H1 (cell line): ENCODE measurements at regions not wholly inside any gene's neighbourhood (a gene's known extent, or its start where the extent isn't known, plus 50 kb on each side); places are given as distances from the start of the nearest gene placed in this dataset.

ENCODE experiments used
- CTCF ChIA-PET: fragments of 300-600 bp; sonication (Branson Sonifier 250); formaldehyde crosslinking; loops from one replicate; lab custom pipeline; 2021; ENCODE audit not compliant: partially characterized antibody; lab: Charles Lee
- POLR2A ChIA-PET: fragments of 300-600 bp; sonication (Branson Sonifier 250); formaldehyde crosslinking; loops from one replicate; lab custom pipeline; 2021; ENCODE audit warnings: inconsistent platforms; ENCODE audit not compliant: partially characterized antibody; lab: Charles Lee
- DNase-seq, 2 experiments: peaks; one replicate each; pipeline versions ENCODE4 v3.0.0 to v3.0.0-alpha.2; 2010 to 2022; ENCODE audit warnings: low spot score in 2 of 2, low read depth in 1 of 2, mixed read lengths in 1 of 2
- FAIRE-seq: peaks from 2 replicates; lab custom pipeline; 2011; peaks lifted over from hg19 to GRCh38; lab: Jason Lieb, UNC
- H2AFZ ChIP-seq: 2 replicates; pipeline ENCODE4 v1.8.1; 2012; ENCODE audit warnings: low read length, inconsistent platforms
- H2AK5ac ChIP-seq: 2 replicates; pipeline ENCODE4 v1.6.1; 2013; ENCODE audit warnings: low read depth, low read length
- H2BK120ac ChIP-seq: replicated peaks from 2 replicates; pipeline ENCODE3; 2013; ENCODE audit warnings: low read depth, low read length, inconsistent platforms
- H2BK12ac ChIP-seq: 2 replicates; pipeline ENCODE4 v1.6.1; 2013; ENCODE audit warnings: low read depth, low read length
- H2BK15ac ChIP-seq: 2 replicates; pipeline ENCODE4 v1.6.1; 2013; ENCODE audit warnings: low read length
- H2BK20ac ChIP-seq: 2 replicates; pipeline ENCODE4 v1.6.1; 2013; ENCODE audit warnings: low read length
- H2BK5ac ChIP-seq: 2 replicates; pipeline ENCODE4 v1.6.1; 2013; ENCODE audit warnings: low read depth, low read length
- H3K14ac ChIP-seq: 2 replicates; pipeline ENCODE4 v1.6.1; 2013; ENCODE audit warnings: inconsistent platforms; ENCODE audit not compliant: insufficient read length
- H3K18ac ChIP-seq: 2 replicates; pipeline ENCODE4 v1.6.1; 2013; ENCODE audit warnings: low read length; ENCODE audit errors: extremely low read depth
- H3K23ac ChIP-seq: 2 replicates; pipeline ENCODE4 v1.6.1; 2013; ENCODE audit warnings: inconsistent platforms; ENCODE audit not compliant: insufficient read length
- H3K23me2 ChIP-seq: 2 replicates; pipeline ENCODE4 v1.6.1; 2013; ENCODE audit warnings: low read depth, low read length
- H3K27ac ChIP-seq: 2 replicates; pipeline ENCODE4 v1.6.1; 2011; ENCODE audit warnings: low read depth, low read length, inconsistent platforms
- H3K27me3 ChIP-seq, 4 experiments: replicated peaks in 1 of 4; 1 replicate in 1 of 4; 2 replicates in 3 of 4; pipeline versions ENCODE4 v1.6.1 to v1.8.1; 2011 to 2013; ENCODE audit warnings: low read length in 3 of 4, mild to moderate bottlenecking in 3 of 4, inconsistent platforms in 2 of 4, mixed read lengths in 2 of 4, moderate library complexity in 1 of 4; ENCODE audit not compliant: control insufficient read depth in 3 of 4, insufficient read depth in 3 of 4; ENCODE audit errors: extremely low read depth in 1 of 4
- H3K36me3 ChIP-seq, 4 experiments: 2 replicates each; pipeline versions ENCODE4 v1.6.1 to v1.8.1; 2011 to 2013; ENCODE audit warnings: mild to moderate bottlenecking in 4 of 4, low read length in 3 of 4, moderate library complexity in 2 of 4, control low read depth in 1 of 4, inconsistent platforms in 1 of 4; ENCODE audit not compliant: insufficient read depth in 4 of 4, control insufficient read depth in 2 of 4
- H3K4ac ChIP-seq: replicated peaks from 2 replicates; pipeline ENCODE3; 2013; ENCODE audit warnings: low read length, low read depth, mixed read lengths, inconsistent platforms; ENCODE audit not compliant: insufficient read length
- H3K4me1 ChIP-seq, 4 experiments: replicated peaks in 1 of 4; 1 replicate in 1 of 4; 2 replicates in 3 of 4; pipeline versions ENCODE4 v1.6.1 to v1.8.1; 2011 to 2013; ENCODE audit warnings: low read length in 3 of 4, inconsistent platforms in 2 of 4, mixed read lengths in 1 of 4; ENCODE audit not compliant: insufficient read depth in 4 of 4, control insufficient read depth in 3 of 4
- H3K4me2 ChIP-seq, 2 experiments: 2 replicates each; pipeline versions ENCODE4 v1.6.1 to v1.8.1; 2011 to 2013; ENCODE audit warnings: low read depth in 2 of 2, low read length in 2 of 2, control low read depth in 1 of 2, inconsistent platforms in 1 of 2, mild to moderate bottlenecking in 1 of 2; ENCODE audit not compliant: insufficient read depth in 1 of 2
- H3K4me3 ChIP-seq, 4 experiments: fragments of 200-600, 300-600 bp in 1 of 4; sonication (generic), shearing (Covaris generic), sonication (Bioruptor Twin) in 1 of 4; 2 replicates each; pipeline versions ENCODE4 v1.5.1 to v1.8.1; 2011 to 2016; ENCODE audit warnings: low read length in 4 of 4, low read depth in 3 of 4, control low read depth in 2 of 4, inconsistent platforms in 2 of 4, mild to moderate bottlenecking in 2 of 4, mixed read lengths in 1 of 4, moderate library complexity in 1 of 4; ENCODE audit not compliant: insufficient read depth in 2 of 4; ENCODE audit errors: extremely low read depth in 1 of 4
- H3K56ac ChIP-seq: replicated peaks from 2 replicates; pipeline ENCODE3; 2013; ENCODE audit warnings: low read depth, mild to moderate bottlenecking, mixed read lengths, low read length, inconsistent platforms; ENCODE audit not compliant: insufficient read length
- H3K79me1 ChIP-seq: 2 replicates; pipeline ENCODE4 v1.6.1; 2013; ENCODE audit warnings: low read depth, low read length, control low read depth
- H3K79me2 ChIP-seq, 2 experiments: 2 replicates each; pipeline versions ENCODE4 v1.6.1 to v1.8.1; 2012 to 2013; ENCODE audit warnings: low read length in 2 of 2, mild to moderate bottlenecking in 2 of 2, inconsistent platforms in 1 of 2; ENCODE audit not compliant: insufficient read depth in 2 of 2, control insufficient read depth in 1 of 2
- H3K9ac ChIP-seq, 4 experiments: replicated peaks in 1 of 4; 1 replicate in 1 of 4; 2 replicates in 3 of 4; pipeline versions ENCODE4 v1.6.1 to v1.8.1; 2011 to 2013; ENCODE audit warnings: low read depth in 3 of 4, low read length in 3 of 4, control low read depth in 2 of 4, mild to moderate bottlenecking in 2 of 4, moderate library complexity in 2 of 4, inconsistent platforms in 1 of 4; ENCODE audit errors: extremely low read depth in 1 of 4
- H3K9me3 ChIP-seq, 2 experiments: 2 replicates each; pipeline versions ENCODE4 v1.6.1 to v1.8.1; 2012 to 2013; ENCODE audit warnings: mild to moderate bottlenecking in 2 of 2, moderate library complexity in 2 of 2, control low read depth in 1 of 2, inconsistent platforms in 1 of 2, low read depth in 1 of 2, low read length in 1 of 2, mixed read lengths in 1 of 2; ENCODE audit not compliant: insufficient read depth in 2 of 2
- H4K20me1 ChIP-seq, 2 experiments: replicated peaks in 1 of 2; 2 replicates each; pipeline versions ENCODE3 to v1.8.1; 2011 to 2013; ENCODE audit warnings: inconsistent platforms in 2 of 2, low read length in 2 of 2, mild to moderate bottlenecking in 1 of 2; ENCODE audit not compliant: insufficient read depth in 2 of 2, control insufficient read depth in 1 of 2
- H4K5ac ChIP-seq: 2 replicates; pipeline ENCODE4 v1.6.1; 2013; ENCODE audit warnings: low read length, low read depth, mixed read lengths, inconsistent platforms; ENCODE audit not compliant: insufficient read length
- H4K8ac ChIP-seq: 2 replicates; pipeline ENCODE4 v1.8.0; 2013; ENCODE audit warnings: mild to moderate bottlenecking, moderate library complexity, low read length, inconsistent platforms; ENCODE audit not compliant: insufficient read depth; ENCODE audit errors: extremely low read depth
- H4K91ac ChIP-seq: replicated peaks from 2 replicates; pipeline ENCODE3; 2013; ENCODE audit warnings: low read length, mixed read lengths, inconsistent platforms; ENCODE audit not compliant: insufficient read length
- CEBPB ChIP-seq: IDR thresholded peaks from 2 replicates; pipeline ENCODE4 v1.6.1; 2012; ENCODE audit warnings: low read depth, low read length
- HDAC2 ChIP-seq, 2 experiments: fragments of 300-600 bp in 1 of 2; sonication (generic) in 1 of 2; IDR thresholded peaks; 2 replicates each; pipeline ENCODE4 v1.6.1; 2011 to 2012; ENCODE audit warnings: low read depth in 2 of 2, low read length in 2 of 2, mild to moderate bottlenecking in 2 of 2, moderate library complexity in 2 of 2, borderline replicate concordance in 1 of 2, inconsistent platforms in 1 of 2
- KDM1A ChIP-seq: fragments of 200-600, 300-600 bp; sonication (generic); IDR thresholded peaks from 2 replicates; pipeline ENCODE4 v1.7.1; 2016; ENCODE audit warnings: mild to moderate bottlenecking, low read length, borderline replicate concordance
- NRF1 ChIP-seq: IDR thresholded peaks from 2 replicates; pipeline ENCODE4 v1.6.1; 2011; ENCODE audit warnings: mild to moderate bottlenecking, low read depth, low read length, improper control_type of control experiment
- POLR2A ChIP-seq, 2 experiments: IDR thresholded peaks; 1 replicate in 1 of 2; 2 replicates in 1 of 2; pipeline ENCODE4 v1.6.1; 2011; ENCODE audit warnings: low read depth in 2 of 2, low read length in 2 of 2, mild to moderate bottlenecking in 2 of 2; ENCODE audit errors: control extremely low read depth in 1 of 2
- SIX5 ChIP-seq: IDR thresholded peaks from 2 replicates; pipeline ENCODE4 v1.6.1; 2011; ENCODE audit warnings: mild to moderate bottlenecking, low read depth, low read length
- SP4 ChIP-seq: IDR thresholded peaks from 2 replicates; pipeline ENCODE4 v1.6.1; 2012; ENCODE audit warnings: low read length, inconsistent platforms
- SUZ12 ChIP-seq: fragments of 200-600 bp; sonication (generic); IDR thresholded peaks from 2 replicates; pipeline ENCODE4 v1.6.1; 2012; ENCODE audit warnings: mild to moderate bottlenecking, inconsistent platforms, low read length, moderate library complexity, mixed read lengths
- TBP ChIP-seq: IDR thresholded peaks from 2 replicates; pipeline ENCODE4 v1.6.1; 2011; ENCODE audit warnings: low read depth, low read length, improper control_type of control experiment
- ZNF274 ChIP-seq: IDR thresholded peaks from 2 replicates; pipeline ENCODE4 v1.7.0; 2012; ENCODE audit warnings: low read length, borderline replicate concordance; ENCODE audit errors: extremely low read depth
- WGBS, 2 experiments: shearing (Covaris generic) in 1 of 2; methylation state at CpG; one replicate each; pipeline versions ENCODE4 v1.1.6 to v1.1.7; 2013 to 2015; ENCODE audit warnings: low lambda C conversion rate in 2 of 2, mixed read lengths in 2 of 2, inconsistent platforms in 1 of 2, low coverage in 1 of 2, missing lambda C conversion rate in 1 of 2; ENCODE audit not compliant: insufficient replicate concordance in 2 of 2, insufficient coverage in 1 of 2, insufficient read length in 1 of 2; ENCODE audit errors: extremely low coverage in 1 of 2, missing lambda C conversion rate in 1 of 2; 5-methylcytosine and 5-hydroxymethylcytosine counted together
- TF ChIP-seq, protein P1 (sequence below): IDR thresholded peaks from 2 replicates; pipeline ENCODE4 v1.6.1; 2012; ENCODE audit warnings: inconsistent platforms
- TF ChIP-seq, protein P2 (sequence below): IDR thresholded peaks from 2 replicates; pipeline ENCODE4 v1.6.1; 2012; ENCODE audit warnings: inconsistent platforms

DNA sequence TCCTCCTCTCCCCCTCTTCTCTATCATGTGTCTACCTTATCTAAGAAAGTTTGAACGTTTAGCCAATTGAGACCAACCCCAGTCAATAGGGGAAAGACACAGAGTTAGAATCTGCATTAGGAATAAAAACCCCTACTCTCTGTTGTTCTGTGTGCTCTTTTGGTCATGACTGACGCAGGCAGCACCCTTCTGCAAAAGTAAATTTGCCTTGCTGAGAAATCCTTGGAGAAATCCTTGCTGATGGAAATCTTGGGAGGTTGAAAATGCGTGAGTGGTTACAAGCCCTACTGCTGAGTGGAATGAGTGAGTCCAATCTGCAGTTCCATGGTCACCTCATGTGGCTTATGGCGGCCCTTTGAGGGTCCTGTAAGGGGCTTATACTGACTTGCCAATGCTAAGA is 145.2 kb downstream of the AASDHPPT start:
- no peak overlapping the region for H4K8ac ChIP-seq
- no peak overlapping the region for H3K4ac ChIP-seq
- WGBS, 2 experiments = 89% methylated on average over 4 of the region's 4 CpGs; no CpG with 5 or more reads in 1 of the 2 experiments
- H3K27ac ChIP-seq = no peak overlapping the region
- no peaks in the 10 kb centered on the region for H3K9me3 ChIP-seq
- no peak overlapping the region for H3K18ac ChIP-seq
- no peak overlapping the region for H2BK12ac ChIP-seq
- H3K4me2 ChIP-seq = no peak overlapping the region
- no peak overlapping the region for H2BK20ac ChIP-seq
- no peak overlapping the region for H3K14ac ChIP-seq
- H3K56ac ChIP-seq = no peak overlapping the region
- H3K27me3 ChIP-seq = no peaks in the 10 kb centered on the region
- H4K91ac ChIP-seq = no peak overlapping the region
- H3K4me1 ChIP-seq = no peaks in the 10 kb centered on the region
- no peaks in the 10 kb centered on the region for H3K79me1 ChIP-seq
- FAIRE-seq (no peak), DNase-seq (no peak)
- no peak overlapping the region for H2AFZ ChIP-seq
- ChIA-PET POLR2A (no interaction called here), CTCF (interaction anchor here (2.4 kb wide), 1 partner anchor 55 kb away, joined by 8 read pairs; no protein-coding TSS in a partner anchor)
- H3K4me3 ChIP-seq = no peak overlapping the region
- H3K9ac ChIP-seq = no peak overlapping the region
- no peak overlapping the region for H2AK5ac ChIP-seq
- no peak overlapping the region for H2BK120ac ChIP-seq
- H3K79me2 ChIP-seq = no peaks in the 10 kb centered on the region
- H3K23ac ChIP-seq = no peak overlapping the region
- no peaks in the 10 kb centered on the region for H3K23me2 ChIP-seq
- H3K36me3 ChIP-seq = no peaks in the 10 kb centered on the region
- no peak overlapping the region for H2BK15ac ChIP-seq
- no peak overlapping the region for H4K5ac ChIP-seq
- H4K20me1 ChIP-seq = no peaks in the 10 kb centered on the region
- H2BK5ac ChIP-seq = no peak overlapping the region
- TF ChIP-seq CEBPB (no peak), HDAC2 (IDR thresholded peaks at IDR 0.05; ENCODE audit: borderline replicate concordance in 1 of 2, low read depth in 2 of 2, low read length in 2 of 2) (no peak), ZNF274 (no peak), SP4 (no peak), NRF1 (no peak), SUZ12 (no peak), SIX5 (no peak), TBP (no peak), POLR2A (IDR thresholded peaks at IDR 0.05; ENCODE audit: control extremely low read depth in 1 of 2, low read depth in 2 of 2, low read length in 2 of 2) (no peak), KDM1A (no peak)
- TF ChIP-seq, protein P1, sequence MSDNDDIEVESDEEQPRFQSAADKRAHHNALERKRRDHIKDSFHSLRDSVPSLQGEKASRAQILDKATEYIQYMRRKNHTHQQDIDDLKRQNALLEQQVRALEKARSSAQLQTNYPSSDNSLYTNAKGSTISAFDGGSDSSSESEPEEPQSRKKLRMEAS = no peak
- TF ChIP-seq, protein P2, sequence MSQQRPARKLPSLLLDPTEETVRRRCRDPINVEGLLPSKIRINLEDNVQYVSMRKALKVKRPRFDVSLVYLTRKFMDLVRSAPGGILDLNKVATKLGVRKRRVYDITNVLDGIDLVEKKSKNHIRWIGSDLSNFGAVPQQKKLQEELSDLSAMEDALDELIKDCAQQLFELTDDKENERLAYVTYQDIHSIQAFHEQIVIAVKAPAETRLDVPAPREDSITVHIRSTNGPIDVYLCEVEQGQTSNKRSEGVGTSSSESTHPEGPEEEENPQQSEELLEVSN = no peak
